HepG2 (cell line): ENCODE measurements at regions not wholly inside any gene's neighbourhood (a gene's known extent, or its start where the extent isn't known, plus 50 kb on each side); places are given as distances from the start of the nearest gene placed in this dataset.

ENCODE experiments used
- ATAC-seq: fragments of 200-7000 bp; cut with Tn5 transposase; 3 replicates; pipeline ENCODE4 v1.9.1; 2020; ENCODE audit warnings: mild to moderate bottlenecking, moderate library complexity
- BruUV-seq: library from RNA; stranded (reverse); fragments of 400-500 nt; replicated peaks from 2 replicates; lab custom pipeline; 2021; lab: Mats Ljungman, UMichigan
- CTCF ChIA-PET: fragments of 300-600 bp; formaldehyde crosslinking; extraction: SDS; loops from one replicate; lab custom pipeline; 2021; ENCODE audit warnings: low total read pairs, inconsistent platforms, low intra/inter-chr PET ratio; lab: Yijun Ruan, JAX
- POLR2A ChIA-PET: fragments of 350-600 bp; sonication (Branson Sonifier 250); formaldehyde crosslinking; loops from one replicate; lab custom pipeline; 2020; ENCODE audit warnings: antibody characterized with exemption, inconsistent platforms; lab: Yijun Ruan, JAX
- DNase-seq: peaks from one replicate; pipeline ENCODE4 v3.0.0-alpha.2; 2015; ENCODE audit warnings: low spot score
- FAIRE-seq: peaks from 3 replicates; lab custom pipeline; 2011; peaks lifted over from hg19 to GRCh38; lab: Jason Lieb, UNC
- H2AFZ ChIP-seq: one replicate; pipeline ENCODE4 v1.6.1; 2011; ENCODE audit warnings: low read length, inconsistent platforms
- H3K27ac ChIP-seq: fragments of 300-600 bp; 3 replicates; pipeline ENCODE4 v1.8.0; 2011; ENCODE audit warnings: mixed run types, mild to moderate bottlenecking, mixed read lengths, low read length, inconsistent platforms; ENCODE audit not compliant: insufficient read depth; ENCODE audit errors: extremely low read length
- H3K27me3 ChIP-seq, 2 experiments: fragments of 200-600 bp in 1 of 2; 2 replicates in 1 of 2; 3 replicates in 1 of 2; pipeline versions ENCODE4 v1.6.0 to v1.8.0; 2011; ENCODE audit warnings: low read length in 2 of 2, mild to moderate bottlenecking in 2 of 2, moderate library complexity in 2 of 2, inconsistent platforms in 1 of 2; ENCODE audit not compliant: insufficient read depth in 2 of 2, control insufficient read depth in 1 of 2
- H3K36me3 ChIP-seq, 2 experiments: fragments of 200-600 bp in 1 of 2; replicated peaks in 1 of 2; 2 replicates in 1 of 2; 3 replicates in 1 of 2; pipeline versions ENCODE4 v1.5.1 to v1.8.0; 2011; ENCODE audit warnings: low read length in 2 of 2, inconsistent platforms in 1 of 2; ENCODE audit not compliant: insufficient read depth in 2 of 2, control insufficient read depth in 1 of 2
- H3K4me1 ChIP-seq: 2 replicates; pipeline ENCODE4 v1.5.1; 2012; ENCODE audit warnings: low read length, inconsistent platforms; ENCODE audit not compliant: insufficient read depth
- H3K4me2 ChIP-seq: 2 replicates; pipeline ENCODE4 v1.6.0; 2011; ENCODE audit warnings: low read depth, low read length, inconsistent platforms
- H3K4me3 ChIP-seq, 3 experiments: fragments of 200-600 bp in 1 of 3; sonication (generic), shearing (Covaris generic) in 1 of 3; replicated peaks in 1 of 3; 2 replicates each; pipeline ENCODE4 v1.5.1; 2011 to 2016; ENCODE audit warnings: low read length in 3 of 3, inconsistent platforms in 2 of 3, low read depth in 2 of 3, mild to moderate bottlenecking in 2 of 3, control low read depth in 1 of 3, mixed read lengths in 1 of 3; ENCODE audit not compliant: insufficient read depth in 1 of 3
- H3K79me2 ChIP-seq: one replicate; pipeline ENCODE4 v1.6.1; 2011; ENCODE audit warnings: low read length, inconsistent platforms; ENCODE audit not compliant: insufficient read depth
- H3K9ac ChIP-seq: 2 replicates; pipeline ENCODE4 v1.6.0; 2011; ENCODE audit warnings: mild to moderate bottlenecking, low read depth, low read length, inconsistent platforms; ENCODE audit not compliant: insufficient read depth
- H3K9me3 ChIP-seq: 2 replicates; pipeline ENCODE4 v1.5.1; 2012; ENCODE audit warnings: mild to moderate bottlenecking, low read length
- H4K20me1 ChIP-seq: 2 replicates; pipeline ENCODE4 v1.6.0; 2011; ENCODE audit warnings: inconsistent platforms, mild to moderate bottlenecking, low read length, moderate library complexity; ENCODE audit not compliant: insufficient read depth
- RAD21 ChIP-seq: fragments of 450-650 bp; formaldehyde crosslinking; IDR thresholded peaks from 2 replicates; pipeline ENCODE4 v1.5.0; 2020; ENCODE audit warnings: mild to moderate bottlenecking
- SMC3 ChIP-seq: IDR thresholded peaks from 2 replicates; pipeline ENCODE4 v1.6.1; 2011; ENCODE audit warnings: low read length, improper control_type of control experiment
- STAG1 ChIP-seq: sonication (generic); formaldehyde crosslinking; IDR thresholded peaks from 2 replicates; pipeline ENCODE4 v1.4.0; 2020; ENCODE audit warnings: missing genetic modification reagents
- ZBTB21 ChIP-seq: sonication (generic); formaldehyde crosslinking; IDR thresholded peaks from 2 replicates; pipeline ENCODE4 v1.4.0; 2020; ENCODE audit warnings: missing genetic modification reagents
- ZNF282 ChIP-seq: fragments of 450-650 bp; IDR thresholded peaks from 2 replicates; pipeline ENCODE4 v1.6.1; 2018; ENCODE audit not compliant: partially characterized antibody
- ZNF296 ChIP-seq: sonication (generic); formaldehyde crosslinking; conservative IDR thresholded peaks from 2 replicates; pipeline ENCODE4 v1.5.0; 2020; ENCODE audit warnings: mild to moderate bottlenecking, missing genetic modification reagents
- ZNF343 ChIP-seq: sonication (generic); formaldehyde crosslinking; IDR thresholded peaks from 2 replicates; pipeline ENCODE4 v1.4.0; 2020; ENCODE audit warnings: mild to moderate bottlenecking, missing genetic modification reagents
- ZNF607 ChIP-seq: sonication (generic); formaldehyde crosslinking; IDR thresholded peaks from 2 replicates; pipeline ENCODE4 v1.5.1; 2020; ENCODE audit warnings: missing genetic modification reagents, mild to moderate bottlenecking, borderline replicate concordance
- ZNF816 ChIP-seq: sonication (generic); formaldehyde crosslinking; IDR thresholded peaks from 2 replicates; pipeline ENCODE4 v1.8.0; 2022; ENCODE audit warnings: missing genetic modification reagents, mild to moderate bottlenecking, borderline replicate concordance
- WGBS: methylation state at CpG from one replicate; pipeline ENCODE4 v1.1.6; 2017; ENCODE audit warnings: low lambda C conversion rate; 5-methylcytosine and 5-hydroxymethylcytosine counted together
- in situ Hi-C: cut with HindIII; loops from 2 replicates; pipeline ENCODE4 v1.10.0; 2017; ENCODE audit warnings: low pct_unique_long_range_greater_than_20kb; ENCODE audit not compliant: extremely low pct_ligation_motif_present
- intact Hi-C: fragments of 100-400 bp; cut with micrococcal nuclease; formaldehyde crosslinking; loops from one replicate; pipeline ENCODE4 v1.10.0; 2022; ENCODE audit not compliant: unreplicated experiment
- TF ChIP-seq, protein P1 (sequence below): sonication (generic); formaldehyde crosslinking; IDR thresholded peaks from 2 replicates; pipeline ENCODE4 v1.5.0; 2020; ENCODE audit warnings: mild to moderate bottlenecking, missing genetic modification reagents, moderate library complexity
- TF ChIP-seq, protein P2 (sequence below): sonication (generic); formaldehyde crosslinking; IDR thresholded peaks from 2 replicates; pipeline ENCODE4 v1.5.0; 2020; ENCODE audit warnings: mild to moderate bottlenecking, missing genetic modification reagents
- TF ChIP-seq, protein P3 (sequence below): sonication (generic); formaldehyde crosslinking; IDR thresholded peaks from 2 replicates; pipeline ENCODE4 v1.5.0; 2020; ENCODE audit warnings: missing genetic modification reagents
- TF ChIP-seq, protein P4 (sequence below): sonication (generic); formaldehyde crosslinking; conservative IDR thresholded peaks from 2 replicates; pipeline ENCODE4 v1.8.0; 2022; ENCODE audit warnings: mild to moderate bottlenecking, moderate library complexity, missing genetic modification reagents

DNA sequence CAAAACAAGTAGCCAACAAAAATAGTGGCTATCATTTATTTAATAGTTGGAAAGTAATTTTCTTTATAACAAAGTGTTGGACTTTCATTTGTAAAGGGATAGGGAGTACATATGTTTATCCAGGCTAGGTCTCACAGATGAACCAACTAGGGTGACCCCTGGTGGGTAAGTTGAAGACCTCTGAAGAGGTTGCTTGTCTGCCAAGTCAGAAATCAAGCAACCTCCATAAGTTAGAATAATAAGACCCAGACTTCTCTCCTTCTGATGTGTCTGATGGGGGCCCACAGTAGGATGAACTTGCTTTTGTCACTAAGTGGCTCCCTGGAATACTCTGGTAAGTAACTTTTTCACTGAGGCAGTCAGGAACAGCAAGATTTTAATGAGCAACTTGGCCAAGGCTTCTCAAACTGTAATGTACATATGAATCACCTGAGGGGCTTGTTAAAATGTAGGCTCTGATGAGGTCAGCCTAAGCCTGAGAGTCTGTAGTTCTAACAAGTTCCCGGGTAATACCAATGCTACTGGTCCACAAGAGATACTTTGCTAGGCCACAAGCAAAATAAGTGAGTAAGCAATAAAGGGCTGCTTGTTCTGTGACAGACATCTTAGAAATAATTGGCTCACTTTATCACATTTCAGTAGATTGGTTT, 319.6 kb downstream of the PIK3C3 start:
- Histone ChIP-seq H4K20me1 (no peaks in the 10 kb centered on the region), H3K4me1 (no peaks in the 10 kb centered on the region), H3K27me3 (no peaks in the 10 kb centered on the region), H3K4me2 (no peak overlapping the region), H2AFZ (no peak overlapping the region), H3K27ac (no peak overlapping the region), H3K36me3 (no peaks in the 10 kb centered on the region), H3K9ac (no peak overlapping the region), H3K79me2 (no peaks in the 10 kb centered on the region), H3K4me3 (no peak overlapping the region), H3K9me3 (no peaks in the 10 kb centered on the region)
- CTCF ChIA-PET, result interaction anchor here (1.5 to 3.3 kb wide), 3 partner anchors 158 to 221 kb away, joined by 4 to 28 read pairs (median 13); no protein-coding TSS in a partner anchor
- POLR2A ChIA-PET, result no interaction called here
- FAIRE-seq (peak; percentile 71), DNase-seq (peak; percentile 62), ATAC-seq (peak; percentile 86)
- intact Hi-C loops, result loop anchor here (1.0 kb wide), 3 partner anchors 133 to 221 kb away; no protein-coding TSS in a partner anchor
- BruUV-seq, result no TSS peak
- 0% methylated on average over 1 of the region's 1 CpG for WGBS
- in situ Hi-C loops, result loop anchor here (10.0 to 25.0 kb wide), 3 partner anchors 160 to 1313 kb away; no protein-coding TSS in a partner anchor
- TF ChIP-seq STAG1 (CRISPR knock-in tag) (peak; percentile 68), RAD21 (CRISPR knock-in tag) (0 out of 2 replicates have a peak, but pooled peaks have one; percentile 37), ZBTB21 (no peak), ZNF607 (CRISPR knock-in tag) (no peak), ZNF816 (no peak), ZNF282 (no peak), ZNF343 (no peak), SMC3 (peak; percentile 77), ZNF296 (CRISPR knock-in tag) (no peak)
- TF ChIP-seq, protein P1, sequence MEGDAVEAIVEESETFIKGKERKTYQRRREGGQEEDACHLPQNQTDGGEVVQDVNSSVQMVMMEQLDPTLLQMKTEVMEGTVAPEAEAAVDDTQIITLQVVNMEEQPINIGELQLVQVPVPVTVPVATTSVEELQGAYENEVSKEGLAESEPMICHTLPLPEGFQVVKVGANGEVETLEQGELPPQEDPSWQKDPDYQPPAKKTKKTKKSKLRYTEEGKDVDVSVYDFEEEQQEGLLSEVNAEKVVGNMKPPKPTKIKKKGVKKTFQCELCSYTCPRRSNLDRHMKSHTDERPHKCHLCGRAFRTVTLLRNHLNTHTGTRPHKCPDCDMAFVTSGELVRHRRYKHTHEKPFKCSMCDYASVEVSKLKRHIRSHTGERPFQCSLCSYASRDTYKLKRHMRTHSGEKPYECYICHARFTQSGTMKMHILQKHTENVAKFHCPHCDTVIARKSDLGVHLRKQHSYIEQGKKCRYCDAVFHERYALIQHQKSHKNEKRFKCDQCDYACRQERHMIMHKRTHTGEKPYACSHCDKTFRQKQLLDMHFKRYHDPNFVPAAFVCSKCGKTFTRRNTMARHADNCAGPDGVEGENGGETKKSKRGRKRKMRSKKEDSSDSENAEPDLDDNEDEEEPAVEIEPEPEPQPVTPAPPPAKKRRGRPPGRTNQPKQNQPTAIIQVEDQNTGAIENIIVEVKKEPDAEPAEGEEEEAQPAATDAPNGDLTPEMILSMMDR (CRISPR knock-in tag), result peak; percentile 56
- TF ChIP-seq, protein P2, sequence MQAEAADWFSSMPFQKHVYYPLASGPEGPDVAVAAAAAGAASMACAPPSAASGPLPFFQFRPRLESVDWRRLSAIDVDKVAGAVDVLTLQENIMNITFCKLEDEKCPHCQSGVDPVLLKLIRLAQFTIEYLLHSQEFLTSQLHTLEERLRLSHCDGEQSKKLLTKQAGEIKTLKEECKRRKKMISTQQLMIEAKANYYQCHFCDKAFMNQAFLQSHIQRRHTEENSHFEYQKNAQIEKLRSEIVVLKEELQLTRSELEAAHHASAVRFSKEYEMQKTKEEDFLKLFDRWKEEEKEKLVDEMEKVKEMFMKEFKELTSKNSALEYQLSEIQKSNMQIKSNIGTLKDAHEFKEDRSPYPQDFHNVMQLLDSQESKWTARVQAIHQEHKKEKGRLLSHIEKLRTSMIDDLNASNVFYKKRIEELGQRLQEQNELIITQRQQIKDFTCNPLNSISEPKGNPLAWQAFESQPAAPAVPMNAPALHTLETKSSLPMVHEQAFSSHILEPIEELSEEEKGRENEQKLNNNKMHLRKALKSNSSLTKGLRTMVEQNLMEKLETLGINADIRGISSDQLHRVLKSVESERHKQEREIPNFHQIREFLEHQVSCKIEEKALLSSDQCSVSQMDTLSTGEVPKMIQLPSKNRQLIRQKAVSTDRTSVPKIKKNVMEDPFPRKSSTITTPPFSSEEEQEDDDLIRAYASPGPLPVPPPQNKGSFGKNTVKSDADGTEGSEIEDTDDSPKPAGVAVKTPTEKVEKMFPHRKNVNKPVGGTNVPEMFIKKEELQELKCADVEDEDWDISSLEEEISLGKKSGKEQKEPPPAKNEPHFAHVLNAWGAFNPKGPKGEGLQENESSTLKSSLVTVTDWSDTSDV, result no peak
- TF ChIP-seq, protein P3, sequence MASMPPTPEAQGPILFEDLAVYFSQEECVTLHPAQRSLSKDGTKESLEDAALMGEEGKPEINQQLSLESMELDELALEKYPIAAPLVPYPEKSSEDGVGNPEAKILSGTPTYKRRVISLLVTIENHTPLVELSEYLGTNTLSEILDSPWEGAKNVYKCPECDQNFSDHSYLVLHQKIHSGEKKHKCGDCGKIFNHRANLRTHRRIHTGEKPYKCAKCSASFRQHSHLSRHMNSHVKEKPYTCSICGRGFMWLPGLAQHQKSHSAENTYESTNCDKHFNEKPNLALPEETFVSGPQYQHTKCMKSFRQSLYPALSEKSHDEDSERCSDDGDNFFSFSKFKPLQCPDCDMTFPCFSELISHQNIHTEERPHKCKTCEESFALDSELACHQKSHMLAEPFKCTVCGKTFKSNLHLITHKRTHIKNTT (CRISPR knock-in tag), result no peak
- TF ChIP-seq, protein P4, sequence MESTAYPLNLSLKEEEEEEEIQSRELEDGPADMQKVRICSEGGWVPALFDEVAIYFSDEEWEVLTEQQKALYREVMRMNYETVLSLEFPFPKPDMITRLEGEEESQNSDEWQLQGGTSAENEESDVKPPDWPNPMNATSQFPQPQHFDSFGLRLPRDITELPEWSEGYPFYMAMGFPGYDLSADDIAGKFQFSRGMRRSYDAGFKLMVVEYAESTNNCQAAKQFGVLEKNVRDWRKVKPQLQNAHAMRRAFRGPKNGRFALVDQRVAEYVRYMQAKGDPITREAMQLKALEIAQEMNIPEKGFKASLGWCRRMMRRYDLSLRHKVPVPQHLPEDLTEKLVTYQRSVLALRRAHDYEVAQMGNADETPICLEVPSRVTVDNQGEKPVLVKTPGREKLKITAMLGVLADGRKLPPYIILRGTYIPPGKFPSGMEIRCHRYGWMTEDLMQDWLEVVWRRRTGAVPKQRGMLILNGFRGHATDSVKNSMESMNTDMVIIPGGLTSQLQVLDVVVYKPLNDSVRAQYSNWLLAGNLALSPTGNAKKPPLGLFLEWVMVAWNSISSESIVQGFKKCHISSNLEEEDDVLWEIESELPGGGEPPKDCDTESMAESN (CRISPR knock-in tag), result no peak
